ENCODE measurements at regions not wholly inside any gene's neighbourhood (a gene's known extent, or its start where the extent isn't known, plus 50 kb on each side); places are given as distances from the start of the nearest gene placed in this dataset.

DNA sequence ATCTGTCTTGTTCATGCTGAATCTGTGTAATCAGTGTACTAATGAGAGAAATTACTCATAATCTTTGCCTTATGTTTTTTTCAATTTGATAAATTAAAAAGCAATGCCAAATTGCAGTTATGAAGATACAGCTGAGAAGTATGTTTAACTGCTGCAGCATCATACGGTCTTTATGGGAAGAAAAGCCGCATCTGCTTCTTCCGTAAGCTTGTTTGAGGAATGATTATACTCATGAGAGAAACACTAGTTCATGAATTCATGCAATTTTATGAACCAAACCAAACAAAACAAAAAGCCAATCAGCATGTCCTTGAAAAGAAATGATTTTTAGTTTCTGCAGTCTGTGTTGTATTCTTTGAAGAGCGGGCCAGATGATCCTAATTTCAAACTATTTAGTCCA, 275.9 kb upstream of the ARHGEF26 start:
- TF ChIP-seq, protein P1, sequence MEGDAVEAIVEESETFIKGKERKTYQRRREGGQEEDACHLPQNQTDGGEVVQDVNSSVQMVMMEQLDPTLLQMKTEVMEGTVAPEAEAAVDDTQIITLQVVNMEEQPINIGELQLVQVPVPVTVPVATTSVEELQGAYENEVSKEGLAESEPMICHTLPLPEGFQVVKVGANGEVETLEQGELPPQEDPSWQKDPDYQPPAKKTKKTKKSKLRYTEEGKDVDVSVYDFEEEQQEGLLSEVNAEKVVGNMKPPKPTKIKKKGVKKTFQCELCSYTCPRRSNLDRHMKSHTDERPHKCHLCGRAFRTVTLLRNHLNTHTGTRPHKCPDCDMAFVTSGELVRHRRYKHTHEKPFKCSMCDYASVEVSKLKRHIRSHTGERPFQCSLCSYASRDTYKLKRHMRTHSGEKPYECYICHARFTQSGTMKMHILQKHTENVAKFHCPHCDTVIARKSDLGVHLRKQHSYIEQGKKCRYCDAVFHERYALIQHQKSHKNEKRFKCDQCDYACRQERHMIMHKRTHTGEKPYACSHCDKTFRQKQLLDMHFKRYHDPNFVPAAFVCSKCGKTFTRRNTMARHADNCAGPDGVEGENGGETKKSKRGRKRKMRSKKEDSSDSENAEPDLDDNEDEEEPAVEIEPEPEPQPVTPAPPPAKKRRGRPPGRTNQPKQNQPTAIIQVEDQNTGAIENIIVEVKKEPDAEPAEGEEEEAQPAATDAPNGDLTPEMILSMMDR (conservative IDR thresholded peaks at IDR 0.05; ENCODE audit: low read length) = no peak
- no peak for TF ChIP-seq EZH2phosphoT487 (IDR thresholded peaks at IDR 0.05; ENCODE audit: borderline replicate concordance)
